Fibroblast of lung (primary cell): ENCODE measurements at regions not wholly inside any gene's neighbourhood (a gene's known extent, or its start where the extent isn't known, plus 50 kb on each side); places are given as distances from the start of the nearest gene placed in this dataset.
"Not testable (repeated sequence)": the region's sequence is repeated elsewhere in the genome, so short reads cannot be mapped to it uniquely, and the experiment has no call there.

ENCODE experiments used
- DNase-seq, 2 donors: peaks; one replicate each; pipeline versions ENCODE4 v3.0.0 to v3.0.0-alpha.2; 2010; ENCODE audit warnings: low read depth in 2 of 2
- H2AFZ ChIP-seq: 2 replicates; pipeline ENCODE4 v1.5.1; 2012; ENCODE audit warnings: low read length, control low read depth, inconsistent platforms
- H3K27ac ChIP-seq: 2 replicates; pipeline ENCODE4 v1.5.1; 2011; ENCODE audit warnings: low read length, control low read depth; ENCODE audit not compliant: insufficient read depth
- H3K27me3 ChIP-seq: 2 replicates; pipeline ENCODE4 v1.5.1; 2011; ENCODE audit warnings: mild to moderate bottlenecking, low read length; ENCODE audit not compliant: control insufficient read depth, insufficient read depth
- H3K36me3 ChIP-seq: 2 replicates; pipeline ENCODE4 v1.5.1; 2011; ENCODE audit warnings: low read length; ENCODE audit not compliant: control insufficient read depth, insufficient read depth
- H3K4me1 ChIP-seq: 2 replicates; pipeline ENCODE4 v1.5.1; 2011; ENCODE audit warnings: low read length; ENCODE audit not compliant: control insufficient read depth, insufficient read depth; ENCODE audit errors: extremely low read depth
- H3K4me2 ChIP-seq: 2 replicates; pipeline ENCODE4 v1.5.1; 2011; ENCODE audit warnings: low read length, control low read depth; ENCODE audit not compliant: insufficient read depth; ENCODE audit errors: extremely low read depth
- H3K4me3 ChIP-seq, 4 experiments: fragments of 200-600 bp in 1 of 4; sonication (generic) in 1 of 4; replicated peaks in 1 of 4; 2 replicates each; pipeline ENCODE4 v1.5.1; 2011 to 2016; ENCODE audit warnings: low read length in 4 of 4, low read depth in 3 of 4, mild to moderate bottlenecking in 3 of 4, control low read depth in 2 of 4, inconsistent platforms in 1 of 4, mixed read lengths in 1 of 4; ENCODE audit not compliant: insufficient read depth in 1 of 4; ENCODE audit errors: control extremely low read depth in 1 of 4
- H3K79me2 ChIP-seq: 2 replicates; pipeline ENCODE4 v1.5.1; 2012; ENCODE audit warnings: mild to moderate bottlenecking, low read length, inconsistent platforms; ENCODE audit not compliant: control insufficient read depth, insufficient read depth
- H3K9ac ChIP-seq: 2 replicates; pipeline ENCODE4 v1.5.1; 2011; ENCODE audit warnings: mild to moderate bottlenecking, low read length, control low read depth; ENCODE audit not compliant: insufficient read depth
- H3K9me3 ChIP-seq: 2 replicates; pipeline ENCODE4 v1.5.1; 2012; ENCODE audit warnings: low read depth, low read length; ENCODE audit not compliant: control insufficient read depth, insufficient read depth
- H4K20me1 ChIP-seq: 2 replicates; pipeline ENCODE4 v1.5.1; 2011; ENCODE audit warnings: low read length; ENCODE audit not compliant: control insufficient read depth, insufficient read depth; ENCODE audit errors: extremely low read depth
- EZH2 ChIP-seq: IDR thresholded peaks from 2 replicates; pipeline ENCODE4 v1.5.1; 2012; ENCODE audit warnings: low read length, control low read depth, mild to moderate bottlenecking; ENCODE audit errors: missing control alignments
- TF ChIP-seq, protein P1 (sequence below), 2 donors: IDR thresholded peaks in 1 of 2; conservative IDR thresholded peaks in 1 of 2; 1 replicate in 1 of 2; 2 replicates in 1 of 2; pipeline ENCODE4 v1.5.1; 2011 to 2012; ENCODE audit warnings: low read length in 2 of 2, control low read depth in 1 of 2, inconsistent platforms in 1 of 2, low read depth in 1 of 2, mild to moderate bottlenecking in 1 of 2

DNA sequence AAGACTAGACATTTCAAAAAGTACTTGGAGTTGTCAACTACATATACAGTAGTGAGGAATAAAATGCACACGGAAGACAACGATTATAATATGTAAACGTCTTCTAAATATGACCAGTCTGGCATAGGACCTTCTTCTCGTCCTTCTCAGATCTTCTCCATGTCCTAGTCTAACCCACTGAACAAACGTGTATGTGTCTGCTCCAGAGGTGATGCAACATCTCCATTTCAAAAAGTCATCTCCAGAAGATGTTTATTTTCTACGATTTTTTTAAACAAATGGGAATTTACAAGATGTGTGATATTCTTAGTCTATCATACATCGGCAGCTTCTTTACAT is 89.9 kb downstream of the GPX5 start:
- Histone ChIP-seq H3K27me3 (no peaks in the 10 kb centered on the region), H2AFZ (no peak overlapping the region), H3K4me3 (no peak overlapping the region), H3K79me2 (no peaks in the 10 kb centered on the region), H3K36me3 (no peaks in the 10 kb centered on the region), H3K4me2 (no peak overlapping the region), H3K9ac (no peak overlapping the region), H3K9me3 (no peaks in the 10 kb centered on the region), H4K20me1 (no peaks in the 10 kb centered on the region), H3K4me1 (no peaks in the 10 kb centered on the region), H3K27ac (no peak overlapping the region)
- no peak for TF ChIP-seq EZH2
- TF ChIP-seq, protein P1, sequence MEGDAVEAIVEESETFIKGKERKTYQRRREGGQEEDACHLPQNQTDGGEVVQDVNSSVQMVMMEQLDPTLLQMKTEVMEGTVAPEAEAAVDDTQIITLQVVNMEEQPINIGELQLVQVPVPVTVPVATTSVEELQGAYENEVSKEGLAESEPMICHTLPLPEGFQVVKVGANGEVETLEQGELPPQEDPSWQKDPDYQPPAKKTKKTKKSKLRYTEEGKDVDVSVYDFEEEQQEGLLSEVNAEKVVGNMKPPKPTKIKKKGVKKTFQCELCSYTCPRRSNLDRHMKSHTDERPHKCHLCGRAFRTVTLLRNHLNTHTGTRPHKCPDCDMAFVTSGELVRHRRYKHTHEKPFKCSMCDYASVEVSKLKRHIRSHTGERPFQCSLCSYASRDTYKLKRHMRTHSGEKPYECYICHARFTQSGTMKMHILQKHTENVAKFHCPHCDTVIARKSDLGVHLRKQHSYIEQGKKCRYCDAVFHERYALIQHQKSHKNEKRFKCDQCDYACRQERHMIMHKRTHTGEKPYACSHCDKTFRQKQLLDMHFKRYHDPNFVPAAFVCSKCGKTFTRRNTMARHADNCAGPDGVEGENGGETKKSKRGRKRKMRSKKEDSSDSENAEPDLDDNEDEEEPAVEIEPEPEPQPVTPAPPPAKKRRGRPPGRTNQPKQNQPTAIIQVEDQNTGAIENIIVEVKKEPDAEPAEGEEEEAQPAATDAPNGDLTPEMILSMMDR (conservative IDR thresholded peaks at IDR 0.05 in 1 of 2, IDR thresholded peaks at IDR 0.05 in 1 of 2; ENCODE audit: low read depth in 1 of 2, low read length in 2 of 2): no peak
- DNase-seq: no peak

DNA sequence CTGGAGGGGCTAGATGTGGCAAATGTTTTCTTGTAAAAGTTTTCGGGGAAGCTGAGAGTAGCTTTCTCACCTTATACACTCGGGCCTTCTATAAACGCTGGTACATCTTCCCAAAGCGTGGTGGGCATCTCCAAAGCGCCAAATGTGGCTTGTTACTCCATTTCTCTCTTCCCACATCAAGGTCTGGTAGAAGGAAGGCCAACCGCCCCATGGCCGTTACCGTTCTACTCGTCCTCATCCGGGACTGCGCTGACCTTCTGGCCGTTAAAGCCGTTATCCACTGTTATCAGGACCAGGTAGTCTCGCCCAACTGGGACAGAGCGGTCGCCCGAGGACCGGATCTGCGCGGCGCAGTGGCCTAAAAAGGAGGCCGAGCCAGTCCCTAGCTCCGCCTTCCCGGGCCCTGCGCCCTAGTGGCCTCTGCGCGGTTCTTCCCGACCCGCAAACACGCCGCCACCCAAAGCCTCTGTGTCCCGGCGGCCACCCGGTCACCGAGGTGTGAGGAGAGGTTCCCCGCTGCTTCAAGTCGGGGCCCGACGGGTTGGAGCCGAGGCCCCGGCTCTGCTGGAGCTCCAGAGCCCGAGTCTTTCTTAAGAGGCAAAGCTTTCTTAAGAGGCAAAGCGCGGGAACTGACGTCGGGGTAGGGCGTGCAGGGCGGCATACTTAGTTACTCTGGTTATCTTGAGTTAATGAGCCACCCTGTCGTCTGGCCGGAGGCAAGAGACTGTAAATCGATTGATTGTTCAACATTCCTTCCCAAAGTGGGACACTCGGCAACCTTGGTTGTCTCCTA is 90.5 kb downstream of the GPX5 start:
- H3K36me3 ChIP-seq: no peaks in the 10 kb centered on the region
- H3K79me2 ChIP-seq: no peaks in the 10 kb centered on the region
- H3K4me3 ChIP-seq: no peak overlapping the region
- no peaks in the 10 kb centered on the region for H4K20me1 ChIP-seq
- H3K4me1 ChIP-seq: no peaks in the 10 kb centered on the region
- H3K27me3 ChIP-seq: no peaks in the 10 kb centered on the region
- no peak for TF ChIP-seq EZH2
- TF ChIP-seq, protein P1 (conservative IDR thresholded peaks at IDR 0.05 in 1 of 2, IDR thresholded peaks at IDR 0.05 in 1 of 2; ENCODE audit: low read depth in 1 of 2, low read length in 2 of 2): no peak
- no peak overlapping the region for H2AFZ ChIP-seq
- DNase-seq: no peak
- no peak overlapping the region for H3K4me2 ChIP-seq
- H3K9me3 ChIP-seq: no peaks in the 10 kb centered on the region
- H3K9ac ChIP-seq: no peak overlapping the region
- H3K27ac ChIP-seq: no peak overlapping the region

DNA sequence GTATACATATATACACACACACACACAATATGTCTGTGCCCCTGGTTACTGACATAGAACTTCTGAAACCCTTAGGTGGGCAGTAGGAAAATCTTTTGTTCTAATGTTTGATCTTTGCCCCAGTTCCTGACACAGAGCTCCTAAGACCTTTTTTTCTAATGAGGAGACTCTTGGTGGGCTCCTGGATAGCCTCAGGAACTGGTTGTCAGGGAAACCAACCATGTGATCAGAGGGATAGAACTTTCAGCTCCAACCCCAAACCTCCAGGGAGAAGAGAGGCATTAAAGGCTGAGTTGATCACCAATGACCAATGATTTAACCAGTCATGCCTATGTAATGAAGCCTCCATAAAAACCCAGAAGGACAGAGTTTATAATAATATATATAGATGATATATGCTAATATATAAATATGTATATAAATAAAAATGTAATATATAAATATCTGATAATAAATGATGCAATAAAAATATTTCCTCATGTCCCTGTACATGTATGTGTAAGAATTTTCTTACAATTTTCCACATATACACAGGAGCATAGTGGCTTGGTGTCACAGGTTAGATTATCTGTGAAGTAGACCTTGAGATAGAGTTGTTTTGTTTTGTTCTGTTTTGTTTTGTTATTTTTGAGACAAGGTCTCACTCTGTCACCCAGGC is 93.3 kb downstream of the GPX5 start:
- TF ChIP-seq, protein P1 (conservative IDR thresholded peaks at IDR 0.05 in 1 of 2, IDR thresholded peaks at IDR 0.05 in 1 of 2; ENCODE audit: low read depth in 1 of 2, low read length in 2 of 2): no peak
- TF ChIP-seq EZH2: no peak
- Histone ChIP-seq H3K9ac (no peak overlapping the region), H3K4me3 (no peak overlapping the region), H3K4me1 (no peaks in the 10 kb centered on the region), H3K27ac (no peak overlapping the region), H2AFZ (no peak overlapping the region), H3K27me3 (no peaks in the 10 kb centered on the region), H3K4me2 (no peak overlapping the region), H3K9me3 (no peaks in the 10 kb centered on the region), H4K20me1 (no peaks in the 10 kb centered on the region), H3K79me2 (no peaks in the 10 kb centered on the region), H3K36me3 (no peaks in the 10 kb centered on the region)
- no peak for DNase-seq

DNA sequence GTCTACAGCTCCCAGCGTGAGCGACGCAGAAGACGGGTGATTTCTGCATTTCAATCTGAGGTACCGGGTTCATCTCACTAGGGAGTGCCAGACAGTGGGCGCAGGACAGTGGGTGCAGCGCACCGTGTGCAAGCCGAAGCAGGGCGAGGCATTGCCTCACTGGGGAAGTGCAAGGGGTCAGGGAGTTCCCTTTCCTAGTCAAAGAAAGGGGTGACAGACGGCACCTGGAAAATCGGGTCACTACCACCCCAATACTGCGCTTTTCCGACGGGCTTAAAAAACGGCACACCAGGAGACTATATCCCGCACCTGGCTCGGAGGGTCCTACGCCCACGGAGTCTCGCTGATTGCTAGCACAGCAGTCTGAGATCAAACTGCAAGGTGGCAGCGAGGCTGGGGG is 95.6 kb downstream of the GPX5 start:
- H3K27me3 ChIP-seq, H3K4me2 ChIP-seq, H3K79me2 ChIP-seq, H3K9me3 ChIP-seq, H4K20me1 ChIP-seq, DNase-seq, H3K27ac ChIP-seq, H2AFZ ChIP-seq, H3K9ac ChIP-seq, H3K4me1 ChIP-seq, H3K4me3 ChIP-seq, H3K36me3 ChIP-seq: not testable (repeated sequence)
